Hepatocyte (in vitro differentiated cells): ENCODE measurements at regions not wholly inside any gene's neighbourhood (a gene's known extent, or its start where the extent isn't known, plus 50 kb on each side); places are given as distances from the start of the nearest gene placed in this dataset.

Experiments used
- CTCF ChIP-seq: fragments of 200-600 bp; sonication (generic); IDR thresholded peaks from 2 replicates; pipeline ENCODE4 v1.5.1; 2016; ENCODE audit warnings: antibody characterized with exemption, mild to moderate bottlenecking; ENCODE audit not compliant: poor library complexity
- EZH2phosphoT487 ChIP-seq: fragments of 200-600 bp; sonication (generic); IDR thresholded peaks from one replicate; pipeline ENCODE4 v1.6.1; 2018; ENCODE audit warnings: antibody characterized with exemption, mild to moderate bottlenecking, low read depth, moderate library complexity; ENCODE audit not compliant: unreplicated experiment, severe bottlenecking

GRCh38 chr2:8223695-8224346, 458.0 kb upstream of the ID2 start:
- no peak for TF ChIP-seq CTCF
- TF ChIP-seq EZH2phosphoT487 = no peak
